H1 (cell line): ENCODE measurements at regions not wholly inside any gene's neighbourhood (a gene's known extent, or its start where the extent isn't known, plus 50 kb on each side); places are given as distances from the start of the nearest gene placed in this dataset.

Experiments
- CTCF ChIA-PET: fragments of 300-600 bp; sonication (Branson Sonifier 250); formaldehyde crosslinking; loops from one replicate; lab custom pipeline; 2021; ENCODE audit not compliant: partially characterized antibody; lab: Charles Lee
- POLR2A ChIA-PET: fragments of 300-600 bp; sonication (Branson Sonifier 250); formaldehyde crosslinking; loops from one replicate; lab custom pipeline; 2021; ENCODE audit warnings: inconsistent platforms; ENCODE audit not compliant: partially characterized antibody; lab: Charles Lee
- DNase-seq, 2 experiments: peaks; one replicate each; pipeline versions ENCODE4 v3.0.0 to v3.0.0-alpha.2; 2010 to 2022; ENCODE audit warnings: low spot score in 2 of 2, low read depth in 1 of 2, mixed read lengths in 1 of 2
- FAIRE-seq: peaks from 2 replicates; lab custom pipeline; 2011; peaks lifted over from hg19 to GRCh38; lab: Jason Lieb, UNC
- H2AFZ ChIP-seq: 2 replicates; pipeline ENCODE4 v1.8.1; 2012; ENCODE audit warnings: low read length, inconsistent platforms
- H2AK5ac ChIP-seq: 2 replicates; pipeline ENCODE4 v1.6.1; 2013; ENCODE audit warnings: low read depth, low read length
- H2BK120ac ChIP-seq: replicated peaks from 2 replicates; pipeline ENCODE3; 2013; ENCODE audit warnings: low read depth, low read length, inconsistent platforms
- H2BK12ac ChIP-seq: 2 replicates; pipeline ENCODE4 v1.6.1; 2013; ENCODE audit warnings: low read depth, low read length
- H2BK15ac ChIP-seq: 2 replicates; pipeline ENCODE4 v1.6.1; 2013; ENCODE audit warnings: low read length
- H2BK20ac ChIP-seq: 2 replicates; pipeline ENCODE4 v1.6.1; 2013; ENCODE audit warnings: low read length
- H2BK5ac ChIP-seq: 2 replicates; pipeline ENCODE4 v1.6.1; 2013; ENCODE audit warnings: low read depth, low read length
- H3K14ac ChIP-seq: 2 replicates; pipeline ENCODE4 v1.6.1; 2013; ENCODE audit warnings: inconsistent platforms; ENCODE audit not compliant: insufficient read length
- H3K18ac ChIP-seq: 2 replicates; pipeline ENCODE4 v1.6.1; 2013; ENCODE audit warnings: low read length; ENCODE audit errors: extremely low read depth
- H3K23ac ChIP-seq: 2 replicates; pipeline ENCODE4 v1.6.1; 2013; ENCODE audit warnings: inconsistent platforms; ENCODE audit not compliant: insufficient read length
- H3K23me2 ChIP-seq: 2 replicates; pipeline ENCODE4 v1.6.1; 2013; ENCODE audit warnings: low read depth, low read length
- H3K27ac ChIP-seq: 2 replicates; pipeline ENCODE4 v1.6.1; 2011; ENCODE audit warnings: low read depth, low read length, inconsistent platforms
- H3K27me3 ChIP-seq, 4 experiments: replicated peaks in 1 of 4; 1 replicate in 1 of 4; 2 replicates in 3 of 4; pipeline versions ENCODE4 v1.6.1 to v1.8.1; 2011 to 2013; ENCODE audit warnings: low read length in 3 of 4, mild to moderate bottlenecking in 3 of 4, inconsistent platforms in 2 of 4, mixed read lengths in 2 of 4, moderate library complexity in 1 of 4; ENCODE audit not compliant: control insufficient read depth in 3 of 4, insufficient read depth in 3 of 4; ENCODE audit errors: extremely low read depth in 1 of 4
- H3K36me3 ChIP-seq, 4 experiments: 2 replicates each; pipeline versions ENCODE4 v1.6.1 to v1.8.1; 2011 to 2013; ENCODE audit warnings: mild to moderate bottlenecking in 4 of 4, low read length in 3 of 4, moderate library complexity in 2 of 4, control low read depth in 1 of 4, inconsistent platforms in 1 of 4; ENCODE audit not compliant: insufficient read depth in 4 of 4, control insufficient read depth in 2 of 4
- H3K4ac ChIP-seq: replicated peaks from 2 replicates; pipeline ENCODE3; 2013; ENCODE audit warnings: low read length, low read depth, mixed read lengths, inconsistent platforms; ENCODE audit not compliant: insufficient read length
- H3K4me1 ChIP-seq, 4 experiments: replicated peaks in 1 of 4; 1 replicate in 1 of 4; 2 replicates in 3 of 4; pipeline versions ENCODE4 v1.6.1 to v1.8.1; 2011 to 2013; ENCODE audit warnings: low read length in 3 of 4, inconsistent platforms in 2 of 4, mixed read lengths in 1 of 4; ENCODE audit not compliant: insufficient read depth in 4 of 4, control insufficient read depth in 3 of 4
- H3K4me2 ChIP-seq, 2 experiments: 2 replicates each; pipeline versions ENCODE4 v1.6.1 to v1.8.1; 2011 to 2013; ENCODE audit warnings: low read depth in 2 of 2, low read length in 2 of 2, control low read depth in 1 of 2, inconsistent platforms in 1 of 2, mild to moderate bottlenecking in 1 of 2; ENCODE audit not compliant: insufficient read depth in 1 of 2
- H3K4me3 ChIP-seq, 4 experiments: fragments of 200-600, 300-600 bp in 1 of 4; sonication (generic), shearing (Covaris generic), sonication (Bioruptor Twin) in 1 of 4; 2 replicates each; pipeline versions ENCODE4 v1.5.1 to v1.8.1; 2011 to 2016; ENCODE audit warnings: low read length in 4 of 4, low read depth in 3 of 4, control low read depth in 2 of 4, inconsistent platforms in 2 of 4, mild to moderate bottlenecking in 2 of 4, mixed read lengths in 1 of 4, moderate library complexity in 1 of 4; ENCODE audit not compliant: insufficient read depth in 2 of 4; ENCODE audit errors: extremely low read depth in 1 of 4
- H3K56ac ChIP-seq: replicated peaks from 2 replicates; pipeline ENCODE3; 2013; ENCODE audit warnings: low read depth, mild to moderate bottlenecking, mixed read lengths, low read length, inconsistent platforms; ENCODE audit not compliant: insufficient read length
- H3K79me1 ChIP-seq: 2 replicates; pipeline ENCODE4 v1.6.1; 2013; ENCODE audit warnings: low read depth, low read length, control low read depth
- H3K79me2 ChIP-seq, 2 experiments: 2 replicates each; pipeline versions ENCODE4 v1.6.1 to v1.8.1; 2012 to 2013; ENCODE audit warnings: low read length in 2 of 2, mild to moderate bottlenecking in 2 of 2, inconsistent platforms in 1 of 2; ENCODE audit not compliant: insufficient read depth in 2 of 2, control insufficient read depth in 1 of 2
- H3K9ac ChIP-seq, 4 experiments: replicated peaks in 1 of 4; 1 replicate in 1 of 4; 2 replicates in 3 of 4; pipeline versions ENCODE4 v1.6.1 to v1.8.1; 2011 to 2013; ENCODE audit warnings: low read depth in 3 of 4, low read length in 3 of 4, control low read depth in 2 of 4, mild to moderate bottlenecking in 2 of 4, moderate library complexity in 2 of 4, inconsistent platforms in 1 of 4; ENCODE audit errors: extremely low read depth in 1 of 4
- H3K9me3 ChIP-seq, 2 experiments: 2 replicates each; pipeline versions ENCODE4 v1.6.1 to v1.8.1; 2012 to 2013; ENCODE audit warnings: mild to moderate bottlenecking in 2 of 2, moderate library complexity in 2 of 2, control low read depth in 1 of 2, inconsistent platforms in 1 of 2, low read depth in 1 of 2, low read length in 1 of 2, mixed read lengths in 1 of 2; ENCODE audit not compliant: insufficient read depth in 2 of 2
- H4K20me1 ChIP-seq, 2 experiments: replicated peaks in 1 of 2; 2 replicates each; pipeline versions ENCODE3 to v1.8.1; 2011 to 2013; ENCODE audit warnings: inconsistent platforms in 2 of 2, low read length in 2 of 2, mild to moderate bottlenecking in 1 of 2; ENCODE audit not compliant: insufficient read depth in 2 of 2, control insufficient read depth in 1 of 2
- H4K5ac ChIP-seq: 2 replicates; pipeline ENCODE4 v1.6.1; 2013; ENCODE audit warnings: low read length, low read depth, mixed read lengths, inconsistent platforms; ENCODE audit not compliant: insufficient read length
- H4K8ac ChIP-seq: 2 replicates; pipeline ENCODE4 v1.8.0; 2013; ENCODE audit warnings: mild to moderate bottlenecking, moderate library complexity, low read length, inconsistent platforms; ENCODE audit not compliant: insufficient read depth; ENCODE audit errors: extremely low read depth
- H4K91ac ChIP-seq: replicated peaks from 2 replicates; pipeline ENCODE3; 2013; ENCODE audit warnings: low read length, mixed read lengths, inconsistent platforms; ENCODE audit not compliant: insufficient read length
- BCL11A ChIP-seq, 2 experiments: IDR thresholded peaks; one replicate each; pipeline ENCODE4 v1.6.1; 2011; ENCODE audit warnings: low read depth in 2 of 2, low read length in 2 of 2, mild to moderate bottlenecking in 2 of 2
- CHD2 ChIP-seq: IDR thresholded peaks from 2 replicates; pipeline ENCODE4 v1.6.1; 2012; ENCODE audit warnings: low read length, improper control_type of control experiment
- SP4 ChIP-seq: IDR thresholded peaks from 2 replicates; pipeline ENCODE4 v1.6.1; 2012; ENCODE audit warnings: low read length, inconsistent platforms
- TCF12 ChIP-seq: IDR thresholded peaks from 2 replicates; pipeline ENCODE4 v1.6.1; 2011; ENCODE audit warnings: low read depth, mild to moderate bottlenecking, low read length
- WGBS, 2 experiments: shearing (Covaris generic) in 1 of 2; methylation state at CpG; one replicate each; pipeline versions ENCODE4 v1.1.6 to v1.1.7; 2013 to 2015; ENCODE audit warnings: low lambda C conversion rate in 2 of 2, mixed read lengths in 2 of 2, inconsistent platforms in 1 of 2, low coverage in 1 of 2, missing lambda C conversion rate in 1 of 2; ENCODE audit not compliant: insufficient replicate concordance in 2 of 2, insufficient coverage in 1 of 2, insufficient read length in 1 of 2; ENCODE audit errors: extremely low coverage in 1 of 2, missing lambda C conversion rate in 1 of 2; 5-methylcytosine and 5-hydroxymethylcytosine counted together
- TF ChIP-seq, protein P1 (sequence below): IDR thresholded peaks from 2 replicates; pipeline ENCODE4 v1.6.1; 2011; ENCODE audit warnings: low read length, improper control_type of control experiment

DNA sequence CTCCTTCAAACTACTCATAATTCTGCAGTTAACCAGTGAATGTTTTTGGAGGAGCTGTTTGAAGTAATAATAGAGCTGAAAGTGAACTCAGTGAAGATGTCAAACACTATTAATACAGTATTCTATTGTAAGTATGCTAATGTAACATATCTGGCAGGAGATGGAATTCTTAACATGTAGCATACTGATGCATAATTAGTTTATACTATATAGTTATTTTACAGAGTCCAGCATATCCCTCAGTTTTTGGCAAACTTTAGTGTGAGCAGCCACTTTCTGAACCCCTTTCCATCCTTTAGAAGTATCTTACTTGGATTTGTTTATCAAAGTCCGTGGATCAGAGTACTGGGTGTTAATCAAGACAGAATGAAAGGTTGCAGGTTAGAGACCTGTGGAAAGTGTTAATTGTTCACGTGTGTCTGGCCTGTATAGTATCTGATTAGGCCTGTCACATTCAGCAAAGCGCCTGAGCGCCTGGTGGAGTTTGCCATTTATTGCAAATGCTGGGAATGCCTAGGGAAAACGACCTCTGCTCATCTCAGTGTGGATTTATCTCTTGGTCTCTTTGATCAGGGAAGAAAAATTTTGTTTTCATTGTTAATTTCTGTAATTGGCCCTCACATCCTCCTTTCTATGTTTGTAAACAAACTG, 251.7 kb upstream of the MAD2L1 start:
- POLR2A ChIA-PET = no interaction called here
- no peak overlapping the region for H2BK12ac ChIP-seq
- no peak overlapping the region for H2AFZ ChIP-seq
- 81% methylated on average over 5 of the region's 5 CpGs; no CpG with 5 or more reads in 1 of the 2 experiments for WGBS, 2 experiments
- FAIRE-seq = no peak
- H2BK5ac ChIP-seq = no peak overlapping the region
- H3K27ac ChIP-seq = no peak overlapping the region
- no peak overlapping the region for H3K56ac ChIP-seq
- no peak overlapping the region for H3K18ac ChIP-seq
- H3K79me2 ChIP-seq = no peaks in the 10 kb centered on the region
- H3K79me1 ChIP-seq = no peaks in the 10 kb centered on the region
- H2BK20ac ChIP-seq = no peak overlapping the region
- H3K9ac ChIP-seq = no peak overlapping the region
- no peak overlapping the region for H2BK15ac ChIP-seq
- no peak overlapping the region for H4K91ac ChIP-seq
- no peak overlapping the region for H4K8ac ChIP-seq
- TF ChIP-seq SP4 = no peak
- no peak for TF ChIP-seq TCF12
- TF ChIP-seq BCL11A (IDR thresholded peaks at IDR 0.05; ENCODE audit: low read depth in 2 of 2, low read length in 2 of 2) = no peak
- no peak for TF ChIP-seq CHD2
- TF ChIP-seq, protein P1, sequence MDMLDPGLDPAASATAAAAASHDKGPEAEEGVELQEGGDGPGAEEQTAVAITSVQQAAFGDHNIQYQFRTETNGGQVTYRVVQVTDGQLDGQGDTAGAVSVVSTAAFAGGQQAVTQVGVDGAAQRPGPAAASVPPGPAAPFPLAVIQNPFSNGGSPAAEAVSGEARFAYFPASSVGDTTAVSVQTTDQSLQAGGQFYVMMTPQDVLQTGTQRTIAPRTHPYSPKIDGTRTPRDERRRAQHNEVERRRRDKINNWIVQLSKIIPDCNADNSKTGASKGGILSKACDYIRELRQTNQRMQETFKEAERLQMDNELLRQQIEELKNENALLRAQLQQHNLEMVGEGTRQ = no peak
- H3K4me3 ChIP-seq = no peak overlapping the region
- no peak overlapping the region for H3K23ac ChIP-seq
- H3K36me3 ChIP-seq = no peaks in the 10 kb centered on the region
- H4K20me1 ChIP-seq = no peaks in the 10 kb centered on the region
- H3K4me2 ChIP-seq = no peak overlapping the region
- no peak for DNase-seq
- no peak overlapping the region for H3K14ac ChIP-seq
- H3K27me3 ChIP-seq = no peaks in the 10 kb centered on the region
- H3K4ac ChIP-seq = no peak overlapping the region
- H2BK120ac ChIP-seq = no peak overlapping the region
- H3K4me1 ChIP-seq = no peaks in the 10 kb centered on the region
- no peak overlapping the region for H4K5ac ChIP-seq
- H2AK5ac ChIP-seq = no peak overlapping the region
- no peaks in the 10 kb centered on the region for H3K23me2 ChIP-seq
- H3K9me3 ChIP-seq = no peaks in the 10 kb centered on the region
- CTCF ChIA-PET = no interaction called here
